ENCODE measurements at regions not wholly inside any gene's neighbourhood (a gene's known extent, or its start where the extent isn't known, plus 50 kb on each side); places are given as distances from the start of the nearest gene placed in this dataset.

- TF ChIP-seq CTCF (IDR thresholded peaks at IDR 0.05; ENCODE audit: low read length) (no peak), EZH2 (IDR thresholded peaks at IDR 0.05; ENCODE audit: borderline replicate concordance, low read length) (no peak)
Observed at GRCh38 chr7:106545275-106545674, 115.7 kb downstream of the CCDC71L start.
